ENCODE measurements at regions not wholly inside any gene's neighbourhood (a gene's known extent, or its start where the extent isn't known, plus 50 kb on each side); places are given as distances from the start of the nearest gene placed in this dataset.
A peak's percentile ranks its signal among the peaks of the same experiment; 100 is the strongest.

DNA sequence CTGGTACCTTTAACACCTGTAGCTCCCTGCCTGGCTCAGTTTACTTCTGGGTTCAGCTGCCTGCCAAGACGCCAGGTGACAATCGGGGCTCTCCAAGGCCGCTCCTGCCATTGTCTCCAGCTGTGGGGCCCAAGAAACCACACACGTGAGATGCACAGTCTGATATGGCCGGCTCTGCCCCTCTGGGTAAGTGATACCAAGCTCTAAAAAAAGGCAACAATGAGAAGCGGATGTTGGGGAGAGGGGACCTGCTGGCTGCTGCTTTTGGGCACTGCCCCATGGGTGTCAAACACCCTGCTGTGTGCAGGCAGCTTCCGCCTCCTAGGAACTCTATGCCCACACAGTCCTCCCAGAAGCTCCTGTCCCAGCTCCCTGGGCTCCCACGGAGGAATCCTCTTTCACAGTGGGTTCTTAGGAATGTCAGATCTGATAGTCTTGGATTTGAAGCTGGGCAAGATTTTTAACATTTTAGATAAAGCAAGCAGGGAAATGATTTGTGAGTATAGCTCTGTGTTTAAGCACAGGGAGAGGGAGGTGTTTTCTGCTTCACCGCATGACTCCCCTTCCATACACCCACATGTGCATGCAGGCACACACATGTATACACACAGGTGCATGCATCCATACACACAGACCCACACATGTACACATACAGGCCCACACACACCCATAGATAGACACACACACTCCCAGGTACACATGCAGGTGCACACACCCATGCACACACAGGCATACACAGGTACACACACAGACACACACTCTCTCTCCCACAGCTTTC is 1135.8 kb downstream of the BCL11B start:
- CTCF ChIA-PET: interaction anchor here (0.7 to 13.2 kb wide), 19 partner anchors 16 to 1138 kb away, joined by 3 to 309 read pairs (median 4); partner anchors contain the start of gene BCL11B
- peak; percentile 41 for ATAC-seq

DNA sequence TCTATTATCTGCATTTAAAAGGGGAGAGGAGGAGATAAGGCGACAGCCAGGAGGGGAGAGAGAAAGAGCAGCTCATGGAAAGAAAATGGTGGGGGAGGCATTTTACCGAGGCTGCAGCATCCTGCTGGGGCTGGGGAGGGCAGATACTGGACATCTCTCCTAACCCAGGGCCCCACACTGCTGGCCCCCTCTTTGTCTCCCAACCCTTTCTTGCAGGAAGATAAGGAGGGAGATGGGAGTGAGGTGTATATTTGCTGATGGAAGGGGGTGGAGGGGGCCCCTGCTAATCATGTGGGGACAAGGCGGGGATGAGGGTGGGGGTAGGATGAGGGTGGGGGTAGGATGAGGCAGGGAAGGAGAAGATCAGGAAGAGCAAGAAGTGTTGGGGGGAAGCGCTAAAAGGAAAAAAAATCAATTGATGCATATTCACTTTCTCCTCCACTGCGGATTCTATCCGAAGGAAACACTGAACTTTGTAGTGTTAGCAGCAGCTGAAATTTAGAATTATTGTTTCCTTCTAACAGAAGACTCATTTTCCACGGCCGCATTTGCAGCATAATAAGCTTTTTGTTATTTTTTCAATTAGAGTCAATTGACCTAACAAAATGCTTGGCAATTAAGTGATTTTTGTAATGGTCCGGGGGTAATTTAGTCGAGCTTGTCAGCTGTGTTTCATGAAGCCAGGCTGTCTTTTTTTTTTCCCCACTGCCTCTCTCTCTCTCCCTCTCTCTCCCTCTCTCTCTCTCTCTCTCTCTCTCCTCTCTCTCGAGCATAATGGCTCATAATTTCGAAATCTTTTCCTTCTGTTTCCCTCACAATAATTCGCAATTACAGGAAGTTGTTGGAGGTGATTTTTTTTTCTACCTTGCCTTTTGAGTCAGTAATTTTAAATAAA is 1134.6 kb downstream of the BCL11B start:
- no peak for DNase-seq

More for the DNA sequence above, 1135.8 kb downstream of the BCL11B start:
- Mint-ChIP-seq H3K9me3 (ENCODE audit: insufficient read depth) (no peaks in the 10 kb centered on the region), H3K27ac (peak overlapping the region; percentile 81), H3K27me3 (ENCODE audit: low read depth) (no peaks in the 10 kb centered on the region), H3K4me3 (peak overlapping the region; percentile 60), H3K4me1 (ENCODE audit: low read depth) (peaks cover 66% of the 10 kb centered on the region), H3K36me3 (ENCODE audit: low read depth) (no peaks in the 10 kb centered on the region)
- POLR2A ChIA-PET: interaction anchor here (0.5 to 6.1 kb wide), 7 partner anchors 39 to 1136 kb away, joined by 3 to 54 read pairs (median 5); partner anchors contain the start of gene BCL11B
- peak; percentile 55 for DNase-seq

DNA sequence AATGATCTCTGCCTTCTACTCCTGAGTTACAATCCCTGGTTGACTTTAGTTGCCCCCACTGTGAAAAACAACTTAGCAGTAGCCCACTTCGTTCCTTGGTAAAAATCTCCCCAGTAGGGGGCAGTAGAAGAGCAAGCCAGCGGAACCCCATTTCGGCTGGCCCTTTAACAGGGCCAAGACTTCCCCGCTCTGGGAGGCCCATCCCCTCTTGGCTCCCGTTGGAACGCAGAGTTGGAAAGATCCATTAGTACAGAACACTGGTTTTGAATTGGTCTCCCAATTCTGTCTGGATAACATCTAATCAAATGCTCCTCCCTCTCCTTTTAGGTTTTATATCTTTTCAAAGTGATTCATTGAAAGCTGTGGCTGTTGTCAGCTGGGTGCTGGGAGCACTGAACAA is 1133.3 kb downstream of the BCL11B start:
- Mint-ChIP-seq H3K27ac (peak overlapping the region; percentile 66), H3K4me1 (ENCODE audit: low read depth) (peaks cover 81% of the 10 kb centered on the region), H3K4me3 (peak overlapping the region; percentile 9), H3K9me3 (ENCODE audit: insufficient read depth) (no peaks in the 10 kb centered on the region), H3K27me3 (ENCODE audit: low read depth) (no peaks in the 10 kb centered on the region), H3K36me3 (ENCODE audit: low read depth) (peaks cover 3% of the 10 kb centered on the region)
- CTCF ChIA-PET: interaction anchor here (0.6 to 13.2 kb wide), 46 partner anchors 9 to 1140 kb away, joined by 3 to 309 read pairs (median 5); partner anchors contain the start of gene BCL11B
- DNase-seq: peak; percentile 81
- peak; percentile 70 for ATAC-seq
- POLR2A ChIA-PET: interaction anchor here (0.7 to 6.1 kb wide), 8 partner anchors 49 to 1134 kb away, joined by 3 to 54 read pairs (median 4); partner anchors contain the start of gene BCL11B

More for the DNA sequence above, 1134.6 kb downstream of the BCL11B start:
- POLR2A ChIA-PET: interaction anchor here (0.7 to 6.1 kb wide), 9 partner anchors 38 to 1135 kb away, joined by 3 to 54 read pairs (median 4); partner anchors contain the start of gene BCL11B
- H3K27me3 Mint-ChIP-seq (ENCODE audit: low read depth): no peaks in the 10 kb centered on the region
- CTCF ChIA-PET: interaction anchor here (0.6 to 13.2 kb wide), 33 partner anchors 8 to 1137 kb away, joined by 3 to 309 read pairs (median 4); partner anchors contain the start of gene BCL11B
- ATAC-seq: no peak
- H3K36me3 Mint-ChIP-seq (ENCODE audit: low read depth): no peaks in the 10 kb centered on the region
- H3K27ac Mint-ChIP-seq: peak overlapping the region; percentile 86
- H3K9me3 Mint-ChIP-seq (ENCODE audit: insufficient read depth): no peaks in the 10 kb centered on the region
- peaks cover 70% of the 10 kb centered on the region for H3K4me1 Mint-ChIP-seq (ENCODE audit: low read depth)
- H3K4me3 Mint-ChIP-seq: peak overlapping the region; percentile 63

DNA sequence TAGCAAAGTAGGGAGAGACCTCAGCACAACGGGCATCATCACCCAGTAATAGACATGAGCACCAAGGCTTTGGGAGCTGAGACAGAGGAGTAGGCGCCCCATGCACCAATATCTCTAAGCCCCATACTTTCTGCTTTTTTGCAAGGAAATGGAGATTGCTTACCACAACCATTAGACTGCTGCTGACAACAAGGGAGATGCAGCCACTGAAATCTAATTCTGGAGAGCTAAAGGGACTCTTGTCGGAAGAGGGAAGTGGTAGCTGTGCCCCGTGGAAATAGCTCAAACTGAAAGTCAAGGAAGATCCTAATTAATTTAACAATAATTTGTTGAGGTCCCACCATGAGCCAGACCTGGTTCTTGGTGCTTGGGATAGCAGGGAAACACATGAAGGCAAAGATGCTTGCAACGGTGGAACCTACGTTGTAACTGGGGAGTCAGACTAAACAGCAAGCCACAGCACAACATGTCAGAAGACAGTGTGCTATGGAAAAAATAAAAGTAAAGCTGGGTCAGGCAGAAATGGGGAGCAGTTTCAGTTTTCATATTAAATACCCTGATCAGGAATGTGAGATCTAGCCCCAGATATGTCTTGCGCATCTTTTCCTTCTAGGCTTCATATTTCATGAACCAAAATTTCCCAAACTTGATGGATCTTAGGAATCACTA is 1131.0 kb downstream of the BCL11B start:
- ATAC-seq (peak; percentile 8), DNase-seq (no peak)
- ChIA-PET CTCF (interaction anchor here (0.7 to 13.2 kb wide), 20 partner anchors 9 to 1133 kb away, joined by 3 to 309 read pairs (median 5); no protein-coding TSS in a partner anchor), POLR2A (interaction anchor here (0.7 to 4.8 kb wide), 9 partner anchors 31 to 1130 kb away, joined by 3 to 44 read pairs (median 3); partner anchors contain the start of gene BCL11B)
- Mint-ChIP-seq H3K36me3 (ENCODE audit: low read depth) (peaks cover 3% of the 10 kb centered on the region), H3K9me3 (ENCODE audit: insufficient read depth) (no peaks in the 10 kb centered on the region), H3K4me1 (ENCODE audit: low read depth) (peaks cover 84% of the 10 kb centered on the region), H3K27ac (peak overlapping the region; percentile 90), H3K4me3 (peak overlapping the region; percentile 36), H3K27me3 (ENCODE audit: low read depth) (no peaks in the 10 kb centered on the region)

DNA sequence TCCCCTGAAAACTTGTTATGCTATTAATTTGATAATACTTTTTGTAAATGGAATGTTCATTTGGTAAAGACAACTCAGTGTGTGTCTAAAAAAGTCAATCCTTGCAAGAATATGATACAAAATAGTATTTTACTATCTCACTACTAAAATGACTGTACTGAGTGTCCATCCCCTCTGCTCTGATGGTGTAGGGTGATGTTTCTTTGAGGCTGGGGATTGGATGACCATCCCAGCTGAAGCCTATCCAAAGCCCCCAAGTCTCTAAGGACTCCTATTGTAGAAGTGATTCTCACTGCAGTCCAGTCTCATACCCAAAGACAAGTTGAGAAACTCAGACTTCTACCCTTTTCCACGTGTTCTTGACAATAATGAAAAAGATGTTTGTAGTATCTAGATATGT is 1128.4 kb downstream of the BCL11B start:
- Mint-ChIP-seq H3K27me3 (ENCODE audit: low read depth) (no peaks in the 10 kb centered on the region), H3K4me1 (ENCODE audit: low read depth) (peaks cover 62% of the 10 kb centered on the region), H3K9me3 (ENCODE audit: insufficient read depth) (no peaks in the 10 kb centered on the region), H3K4me3 (no peak overlapping the region), H3K27ac (no peak overlapping the region), H3K36me3 (ENCODE audit: low read depth) (peaks cover 3% of the 10 kb centered on the region)
- ATAC-seq: no peak
- DNase-seq: no peak
- ChIA-PET CTCF (interaction anchor here (0.6 to 13.2 kb wide), 6 partner anchors 10 to 193 kb away, joined by 3 to 309 read pairs (median 4); no protein-coding TSS in a partner anchor), POLR2A (interaction anchor here (4.8 kb wide), 1 partner anchor 47 kb away, joined by 44 read pairs; no protein-coding TSS in a partner anchor)

DNA sequence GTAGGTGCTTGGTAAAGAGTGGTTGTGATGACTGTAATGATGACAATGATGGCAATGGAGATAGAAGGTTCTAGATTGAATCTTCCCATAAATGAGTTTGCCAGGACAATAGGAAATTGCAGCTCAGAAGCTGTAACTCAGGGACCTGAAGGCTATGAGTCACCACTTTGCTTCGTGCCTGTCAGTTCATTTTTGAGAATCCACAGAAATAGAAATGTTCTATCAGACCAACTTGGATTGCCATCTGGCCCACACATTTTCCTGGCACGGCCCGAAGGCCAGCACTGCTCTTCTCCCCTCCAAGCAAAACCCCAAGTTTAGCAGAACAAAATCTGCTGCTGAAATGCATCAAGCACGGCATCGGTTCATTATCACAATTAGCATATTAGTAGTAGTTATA is 1127.0 kb downstream of the BCL11B start:
- no peak overlapping the region for H3K4me3 Mint-ChIP-seq
- CTCF ChIA-PET: interaction anchor here (1.0 to 13.2 kb wide), 2 partner anchors 11 to 46 kb away, joined by 3 to 309 read pairs; no protein-coding TSS in a partner anchor

DNA sequence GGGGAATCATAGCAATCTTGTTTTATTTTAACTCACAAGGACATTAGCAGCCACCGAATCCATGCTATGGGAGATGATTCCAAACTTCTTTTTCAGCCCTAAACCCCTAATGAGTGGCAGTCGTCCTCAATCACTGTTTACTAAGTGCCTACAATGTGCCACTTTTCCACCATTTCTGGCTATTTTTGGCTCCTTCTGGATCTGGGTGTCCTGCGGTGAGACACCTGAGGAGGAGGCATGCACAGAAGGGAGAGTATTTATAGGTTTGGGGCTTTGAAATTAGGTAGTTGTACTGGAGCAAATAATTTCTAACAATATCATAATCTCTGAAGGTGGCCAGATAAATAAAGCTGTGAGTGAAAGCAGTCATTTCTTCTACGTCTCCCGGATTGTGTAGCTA is 1125.6 kb downstream of the BCL11B start:
- peaks cover 46% of the 10 kb centered on the region for H3K4me1 Mint-ChIP-seq (ENCODE audit: low read depth)
- H3K27me3 Mint-ChIP-seq (ENCODE audit: low read depth): no peaks in the 10 kb centered on the region
- ChIA-PET CTCF (interaction anchor here (1.4 to 13.2 kb wide), 2 partner anchors 20 to 44 kb away, joined by 4 to 309 read pairs; no protein-coding TSS in a partner anchor), POLR2A (no interaction called here)
- H3K9me3 Mint-ChIP-seq (ENCODE audit: insufficient read depth): peaks cover 4% of the 10 kb centered on the region
- ATAC-seq (no peak), DNase-seq (no peak)
- H3K27ac Mint-ChIP-seq: no peak overlapping the region
- H3K36me3 Mint-ChIP-seq (ENCODE audit: low read depth): peaks cover 8% of the 10 kb centered on the region
- H3K4me3 Mint-ChIP-seq: no peak overlapping the region

More for the DNA sequence above, 1127.0 kb downstream of the BCL11B start:
- H3K4me1 Mint-ChIP-seq (ENCODE audit: low read depth): peaks cover 49% of the 10 kb centered on the region
- ATAC-seq (no peak), DNase-seq (no peak)
- H3K36me3 Mint-ChIP-seq (ENCODE audit: low read depth): peaks cover 3% of the 10 kb centered on the region
- H3K27ac Mint-ChIP-seq: no peak overlapping the region
- POLR2A ChIA-PET: interaction anchor here (0.6 to 0.9 kb wide), 2 partner anchors 1098 to 1127 kb away, joined by 3 read pairs; partner anchors contain the start of gene BCL11B
- H3K27me3 Mint-ChIP-seq (ENCODE audit: low read depth): no peaks in the 10 kb centered on the region
- H3K9me3 Mint-ChIP-seq (ENCODE audit: insufficient read depth): no peaks in the 10 kb centered on the region

DNA sequence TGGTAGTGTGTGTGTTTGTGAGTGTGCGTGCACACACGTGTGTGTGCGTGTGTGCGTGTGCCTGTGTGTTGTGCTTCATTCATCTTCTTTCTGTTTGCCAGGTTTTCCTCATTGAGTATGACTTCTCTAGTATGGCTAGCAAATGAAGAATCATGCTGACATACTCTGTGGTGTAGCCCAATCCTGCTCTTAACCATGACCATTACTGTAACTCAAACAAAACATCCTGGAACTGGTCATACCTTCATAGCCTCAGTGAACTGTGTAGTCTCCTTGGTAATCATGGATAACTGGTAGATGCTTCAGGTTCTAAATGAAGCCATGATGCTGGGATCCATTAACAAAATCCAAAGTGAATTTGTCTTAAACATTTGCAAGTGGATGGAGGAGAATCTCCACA is 1117.7 kb downstream of the BCL11B start:
- no peak overlapping the region for H3K27ac Mint-ChIP-seq
- peaks cover 4% of the 10 kb centered on the region for H3K9me3 Mint-ChIP-seq (ENCODE audit: insufficient read depth)
- ChIA-PET POLR2A (no interaction called here), CTCF (interaction anchor here (1.4 kb wide), 1 partner anchor 11 kb away, joined by 4 read pairs; no protein-coding TSS in a partner anchor)
- H3K4me3 Mint-ChIP-seq: no peak overlapping the region
- ATAC-seq (no peak), DNase-seq (no peak)
- H3K4me1 Mint-ChIP-seq (ENCODE audit: low read depth): peaks cover 27% of the 10 kb centered on the region
- peaks cover 5% of the 10 kb centered on the region for H3K36me3 Mint-ChIP-seq (ENCODE audit: low read depth)
- no peaks in the 10 kb centered on the region for H3K27me3 Mint-ChIP-seq (ENCODE audit: low read depth)

DNA sequence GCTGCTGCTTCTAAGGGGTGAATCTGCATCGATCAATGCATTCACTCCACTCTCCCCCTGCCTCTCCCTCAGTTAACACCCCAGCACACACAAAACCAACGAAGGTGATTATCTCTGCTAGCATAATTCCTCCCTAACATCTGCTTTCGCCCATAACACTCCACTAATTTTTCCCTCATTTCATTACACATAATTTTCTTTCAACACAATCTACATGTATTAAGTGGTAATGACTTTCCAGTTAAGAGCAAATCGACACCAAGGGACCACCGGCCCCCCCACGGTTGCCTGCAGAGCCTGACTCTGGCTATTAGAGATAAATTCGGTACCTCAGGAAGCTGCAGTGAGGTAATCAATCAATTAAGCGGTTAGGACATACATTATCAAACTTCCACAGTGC is 1115.6 kb downstream of the BCL11B start:
- ChIA-PET CTCF (interaction anchor here (0.9 to 3.5 kb wide), 6 partner anchors 9 to 25 kb away, joined by 3 to 14 read pairs (median 3); no protein-coding TSS in a partner anchor), POLR2A (interaction anchor here (0.9 to 1.5 kb wide), 3 partner anchors 10 to 33 kb away, joined by 3 to 5 read pairs (median 3); no protein-coding TSS in a partner anchor)
- Mint-ChIP-seq H3K36me3 (ENCODE audit: low read depth) (no peaks in the 10 kb centered on the region), H3K27me3 (ENCODE audit: low read depth) (no peaks in the 10 kb centered on the region), H3K27ac (peak overlapping the region; percentile 77), H3K4me1 (ENCODE audit: low read depth) (peaks cover 25% of the 10 kb centered on the region), H3K9me3 (ENCODE audit: insufficient read depth) (no peaks in the 10 kb centered on the region), H3K4me3 (no peak overlapping the region)
- no peak for ATAC-seq
- DNase-seq: no peak

DNA sequence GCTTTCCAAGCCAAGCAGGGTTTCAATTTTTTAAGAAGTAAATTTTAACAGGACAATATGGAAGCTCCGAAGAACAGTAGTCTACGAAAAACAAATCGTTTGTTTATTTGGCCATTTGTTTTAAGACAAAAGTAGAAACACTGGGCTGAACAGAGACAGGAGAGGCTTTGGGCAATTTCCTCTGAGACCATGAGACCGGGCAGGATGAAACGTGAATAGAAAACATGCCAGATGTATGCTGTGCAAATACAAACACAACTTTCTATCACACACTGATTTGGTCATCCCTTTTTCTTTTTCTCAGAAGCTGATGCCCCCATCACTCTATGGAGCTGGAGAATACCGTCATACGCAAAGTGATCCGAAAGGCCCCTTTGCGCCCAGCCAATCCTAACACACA is 1111.1 kb downstream of the BCL11B start:
- no peak overlapping the region for H3K4me3 Mint-ChIP-seq
- H3K9me3 Mint-ChIP-seq (ENCODE audit: insufficient read depth): no peaks in the 10 kb centered on the region
- peaks cover 41% of the 10 kb centered on the region for H3K4me1 Mint-ChIP-seq (ENCODE audit: low read depth)
- ATAC-seq (no peak), DNase-seq (no peak)
- CTCF ChIA-PET: interaction anchor here (0.9 to 3.0 kb wide), 3 partner anchors 9 to 22 kb away, joined by 3 to 15 read pairs (median 3); no protein-coding TSS in a partner anchor
- no peaks in the 10 kb centered on the region for H3K36me3 Mint-ChIP-seq (ENCODE audit: low read depth)
- no peaks in the 10 kb centered on the region for H3K27me3 Mint-ChIP-seq (ENCODE audit: low read depth)
- POLR2A ChIA-PET: interaction anchor here (1.2 to 1.3 kb wide), 2 partner anchors 24 to 1111 kb away, joined by 3 to 5 read pairs; partner anchors contain the start of gene BCL11B
- H3K27ac Mint-ChIP-seq: peak overlapping the region; percentile 80

Data from activated CD8-positive, alpha-beta T cell treated with anti-CD3 and anti-CD28 coated beads, Interleukin-2, amount 10 ng/mL, durations not matched to agents 7 days and 5 days (primary cell).